ENCODE measurements at regions not wholly inside any gene's neighbourhood (a gene's known extent, or its start where the extent isn't known, plus 50 kb on each side); places are given as distances from the start of the nearest gene placed in this dataset.
A peak's percentile ranks its signal among the peaks of the same experiment; 100 is the strongest.

DNA sequence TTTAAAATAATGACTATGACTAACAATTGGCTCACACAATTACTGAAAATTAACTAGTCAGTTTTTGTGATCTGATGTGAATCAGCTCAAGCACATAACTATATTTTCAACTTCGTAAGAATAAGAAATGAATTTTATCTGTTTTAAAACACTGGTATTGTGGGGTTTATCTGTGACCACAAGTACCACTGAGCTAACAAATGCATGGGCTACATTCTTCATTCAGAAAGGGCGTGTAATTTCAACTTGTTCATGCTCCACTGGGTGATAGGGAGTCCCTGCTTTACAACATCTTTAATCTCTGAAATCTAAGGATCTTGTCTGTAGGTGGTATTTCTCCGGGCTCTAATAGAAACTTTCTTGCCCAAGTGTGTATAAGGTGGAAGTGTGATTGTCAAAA lies 1311.5 kb upstream of the GJE1 start:
- DNase-seq (ENCODE audit: low read depth), result peak; percentile 43
- no peak overlapping the region for H3K4me3 ChIP-seq (ENCODE audit: low read depth, low read length)
- in situ Hi-C loops (cut with HindIII; ENCODE audit: low sequenced_read_pairs), result no loop called here
- TF ChIP-seq, protein P1, sequence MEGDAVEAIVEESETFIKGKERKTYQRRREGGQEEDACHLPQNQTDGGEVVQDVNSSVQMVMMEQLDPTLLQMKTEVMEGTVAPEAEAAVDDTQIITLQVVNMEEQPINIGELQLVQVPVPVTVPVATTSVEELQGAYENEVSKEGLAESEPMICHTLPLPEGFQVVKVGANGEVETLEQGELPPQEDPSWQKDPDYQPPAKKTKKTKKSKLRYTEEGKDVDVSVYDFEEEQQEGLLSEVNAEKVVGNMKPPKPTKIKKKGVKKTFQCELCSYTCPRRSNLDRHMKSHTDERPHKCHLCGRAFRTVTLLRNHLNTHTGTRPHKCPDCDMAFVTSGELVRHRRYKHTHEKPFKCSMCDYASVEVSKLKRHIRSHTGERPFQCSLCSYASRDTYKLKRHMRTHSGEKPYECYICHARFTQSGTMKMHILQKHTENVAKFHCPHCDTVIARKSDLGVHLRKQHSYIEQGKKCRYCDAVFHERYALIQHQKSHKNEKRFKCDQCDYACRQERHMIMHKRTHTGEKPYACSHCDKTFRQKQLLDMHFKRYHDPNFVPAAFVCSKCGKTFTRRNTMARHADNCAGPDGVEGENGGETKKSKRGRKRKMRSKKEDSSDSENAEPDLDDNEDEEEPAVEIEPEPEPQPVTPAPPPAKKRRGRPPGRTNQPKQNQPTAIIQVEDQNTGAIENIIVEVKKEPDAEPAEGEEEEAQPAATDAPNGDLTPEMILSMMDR (IDR thresholded peaks at IDR 0.05; ENCODE audit: low read depth, low read length, missing control alignments), result no peak

DNA sequence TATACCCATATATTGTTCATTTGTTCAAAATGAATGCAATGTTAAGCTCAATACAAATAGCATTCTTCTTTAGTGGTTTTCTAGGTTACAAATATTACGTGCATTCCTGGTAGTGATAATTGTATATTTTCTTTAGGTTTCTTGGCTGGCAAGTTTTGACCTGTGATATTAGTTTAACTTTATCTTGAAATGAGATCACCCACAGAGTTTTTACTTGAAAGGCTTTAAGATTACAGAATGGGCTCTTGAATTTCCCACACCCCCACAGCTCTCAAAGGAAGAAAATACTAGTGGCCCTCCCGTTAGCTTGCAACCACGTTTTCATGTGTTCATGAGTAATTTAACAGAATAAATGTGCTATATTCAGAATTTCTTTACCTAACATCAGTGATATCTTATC lies 1315.5 kb upstream of the GJE1 start:
- TF ChIP-seq, protein P1 (IDR thresholded peaks at IDR 0.05; ENCODE audit: low read depth, low read length, missing control alignments), result no peak
- no peak overlapping the region for H3K4me3 ChIP-seq (ENCODE audit: low read depth, low read length)
- in situ Hi-C loops (cut with HindIII; ENCODE audit: low sequenced_read_pairs), result no loop called here
- DNase-seq (ENCODE audit: low read depth), result no peak

DNA sequence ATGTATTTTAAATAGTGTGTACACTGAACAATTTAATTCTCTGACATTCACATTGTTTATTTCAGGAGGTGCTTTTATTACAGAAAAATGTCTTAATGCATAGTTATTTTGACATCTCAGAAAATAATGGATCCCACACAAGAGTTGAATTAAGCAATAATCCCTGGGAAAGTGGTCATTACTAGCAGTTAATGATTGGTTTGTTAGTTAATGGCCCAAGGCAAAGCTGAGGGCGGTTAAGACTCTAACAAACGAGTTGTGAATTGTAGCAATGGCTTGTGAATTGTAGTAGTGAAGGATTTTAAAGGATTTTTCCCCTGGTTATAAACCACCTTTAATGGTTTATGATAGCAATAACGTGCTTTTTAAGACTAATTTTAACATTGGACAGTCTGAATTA lies 1316.0 kb upstream of the GJE1 start:
- TF ChIP-seq, protein P1 (IDR thresholded peaks at IDR 0.05; ENCODE audit: low read depth, low read length, missing control alignments), result no peak
- H3K4me3 ChIP-seq (ENCODE audit: low read depth, low read length), result no peak overlapping the region
- in situ Hi-C loops (cut with HindIII; ENCODE audit: low sequenced_read_pairs), result no loop called here
- no peak for DNase-seq (ENCODE audit: low read depth)

DNA sequence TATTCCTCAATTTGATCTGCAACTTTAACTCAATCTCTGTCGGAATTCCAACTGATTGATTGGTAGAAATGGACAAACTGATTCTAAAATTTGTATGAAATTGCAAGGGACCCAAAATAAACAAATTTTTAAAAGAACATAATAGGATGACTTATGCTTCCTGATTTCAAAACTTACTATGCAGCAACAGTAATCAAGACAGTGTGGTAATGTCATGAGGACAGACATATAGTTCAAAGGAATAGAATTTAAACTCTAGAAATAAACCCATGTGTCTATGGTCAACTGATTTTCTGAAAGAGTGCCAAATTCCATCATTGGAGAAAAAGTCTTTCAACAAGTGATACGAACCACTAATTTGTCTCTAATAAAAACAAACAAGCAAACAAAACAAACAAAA lies 1320.1 kb upstream of the GJE1 start:
- no peak for DNase-seq (ENCODE audit: low read depth)
- no peak overlapping the region for H3K4me3 ChIP-seq (ENCODE audit: low read depth, low read length)
- TF ChIP-seq, protein P1 (IDR thresholded peaks at IDR 0.05; ENCODE audit: low read depth, low read length, missing control alignments), result no peak
- in situ Hi-C loops (cut with HindIII; ENCODE audit: low sequenced_read_pairs), result no loop called here

DNA sequence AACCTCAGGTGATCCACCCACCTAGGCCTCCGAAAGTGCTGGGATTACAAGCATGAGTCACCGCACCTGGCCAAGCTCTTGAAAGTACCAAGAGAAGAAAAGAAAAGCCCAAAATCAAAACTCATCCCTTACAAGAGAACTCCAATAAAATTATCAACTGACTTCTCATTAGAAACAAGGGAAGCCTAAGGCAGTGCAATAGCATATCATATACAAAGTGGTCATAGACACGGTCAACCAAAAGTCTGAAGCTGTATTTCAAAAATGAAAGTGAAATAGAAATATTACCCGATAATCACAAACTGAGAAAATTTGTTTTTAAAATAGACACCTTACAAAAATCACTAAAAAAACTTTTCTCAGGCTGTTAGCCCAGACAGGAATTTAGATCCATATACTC lies 1321.1 kb upstream of the GJE1 start:
- no peak overlapping the region for H3K4me3 ChIP-seq (ENCODE audit: low read depth, low read length)

DNA sequence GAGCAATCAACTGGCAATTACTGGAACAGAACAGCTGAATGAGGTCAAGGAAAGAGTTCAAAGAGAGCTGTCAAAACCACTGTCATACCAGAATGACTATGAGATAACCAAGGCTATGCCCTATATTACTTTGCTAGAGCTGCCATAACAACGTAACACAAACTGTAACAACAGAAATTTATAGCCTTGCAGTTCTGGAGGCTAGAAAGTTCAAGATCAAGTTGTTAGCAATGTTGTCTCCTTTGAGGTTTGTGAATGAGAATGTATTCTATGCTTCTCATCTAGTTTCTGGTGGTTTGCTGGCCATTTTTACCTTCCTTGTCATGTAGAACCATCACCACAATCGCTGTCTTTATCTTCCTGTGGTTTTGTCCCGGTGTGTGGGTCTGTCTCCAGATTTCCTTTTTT lies 1323.0 kb upstream of the GJE1 start:
- H3K4me3 ChIP-seq (ENCODE audit: low read depth, low read length), result no peak overlapping the region
- in situ Hi-C loops (cut with HindIII; ENCODE audit: low sequenced_read_pairs), result no loop called here
- TF ChIP-seq, protein P1 (IDR thresholded peaks at IDR 0.05; ENCODE audit: low read depth, low read length, missing control alignments), result no peak
- DNase-seq (ENCODE audit: low read depth), result no peak

More for the DNA sequence above, 1321.1 kb upstream of the GJE1 start:
- TF ChIP-seq, protein P1 (IDR thresholded peaks at IDR 0.05; ENCODE audit: low read depth, low read length, missing control alignments), result no peak
- in situ Hi-C loops (cut with HindIII; ENCODE audit: low sequenced_read_pairs), result no loop called here
- no peak for DNase-seq (ENCODE audit: low read depth)

DNA sequence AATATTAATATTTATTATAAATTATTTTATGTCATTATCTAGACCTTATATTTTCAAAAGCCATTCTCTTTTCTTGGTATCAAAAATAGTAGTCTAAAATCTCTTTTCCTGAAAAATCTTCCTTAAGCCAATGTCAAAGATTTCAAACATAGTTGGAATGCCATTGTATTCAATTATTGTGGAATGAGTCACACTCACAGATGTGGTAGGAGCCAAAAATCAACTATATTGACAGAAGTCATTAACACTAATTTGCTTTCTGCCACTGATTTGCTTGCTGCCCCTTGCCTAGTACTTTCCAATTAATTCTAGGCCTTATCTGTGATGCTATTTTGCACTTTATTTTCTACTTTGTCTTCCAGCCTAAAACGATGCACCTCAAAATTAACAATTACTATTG lies 1326.3 kb upstream of the GJE1 start:
- in situ Hi-C loops (cut with HindIII; ENCODE audit: low sequenced_read_pairs), result no loop called here

More for the DNA sequence above, 1326.3 kb upstream of the GJE1 start:
- no peak overlapping the region for H3K4me3 ChIP-seq (ENCODE audit: low read depth, low read length)
- DNase-seq (ENCODE audit: low read depth), result no peak
- TF ChIP-seq, protein P1 (IDR thresholded peaks at IDR 0.05; ENCODE audit: low read depth, low read length, missing control alignments), result no peak
